Endothelial cell of umbilical vein (primary cell): ENCODE measurements at regions not wholly inside any gene's neighbourhood (a gene's known extent, or its start where the extent isn't known, plus 50 kb on each side); places are given as distances from the start of the nearest gene placed in this dataset.

Experiments used
- BruUV-seq: library from RNA; stranded (reverse); fragments of 400-500 nt; replicated peaks from 2 replicates; lab custom pipeline; 2021; lab: Mats Ljungman, UMichigan
- CTCF ChIA-PET: fragments of 300-600, 350-600 bp; sonication (Branson Sonifier 250); formaldehyde crosslinking; loops from one replicate; lab custom pipeline; 2021; ENCODE audit warnings: antibody characterized with exemption, inconsistent platforms; lab: Charles Lee
- POLR2A ChIA-PET: fragments of 300-600, 350-600 bp; sonication (Branson Sonifier 250); formaldehyde crosslinking; loops from one replicate; lab custom pipeline; 2021; ENCODE audit warnings: antibody characterized with exemption, inconsistent platforms; lab: Charles Lee
- DNase-seq: peaks from one replicate; pipeline ENCODE4 v3.0.0-alpha.2; 2011; ENCODE audit warnings: low read depth, low spot score
- FAIRE-seq: peaks from 2 replicates; lab custom pipeline; 2011; peaks lifted over from hg19 to GRCh38; lab: Jason Lieb, UNC
- H2AFZ ChIP-seq: 2 replicates; pipeline ENCODE4 v1.6.0; 2012; ENCODE audit warnings: low read depth, low read length, control low read depth, inconsistent platforms
- H3K27ac ChIP-seq: 2 replicates; pipeline ENCODE4 v1.5.1; 2011; ENCODE audit warnings: low read depth, mild to moderate bottlenecking, control low read depth, low read length, moderate library complexity; ENCODE audit not compliant: insufficient read depth
- H3K27me3 ChIP-seq, 2 experiments: 2 replicates each; pipeline versions ENCODE4 v1.6.0 to v1.6.1; 2011; ENCODE audit warnings: low read length in 2 of 2, mixed read lengths in 1 of 2; ENCODE audit not compliant: control insufficient read depth in 2 of 2, insufficient read depth in 2 of 2
- H3K36me3 ChIP-seq, 2 experiments: 2 replicates in 1 of 2; 3 replicates in 1 of 2; pipeline ENCODE4 v1.5.1; 2011; ENCODE audit warnings: low read length in 2 of 2, mild to moderate bottlenecking in 1 of 2, moderate library complexity in 1 of 2; ENCODE audit not compliant: control insufficient read depth in 2 of 2, insufficient read depth in 2 of 2; ENCODE audit errors: extremely low read depth in 1 of 2
- H3K4me1 ChIP-seq: 3 replicates; pipeline ENCODE4 v1.5.1; 2011; ENCODE audit warnings: mild to moderate bottlenecking, low read length; ENCODE audit not compliant: control insufficient read depth, insufficient read depth; ENCODE audit errors: extremely low read depth
- H3K4me2 ChIP-seq: 2 replicates; pipeline ENCODE4 v1.6.1; 2011; ENCODE audit warnings: low read length, control low read depth, mixed read lengths; ENCODE audit not compliant: insufficient read depth
- H3K4me3 ChIP-seq, 3 experiments: fragments of 200-600 bp in 1 of 3; sonication (generic), shearing (Covaris generic) in 1 of 3; replicated peaks in 1 of 3; 2 replicates each; pipeline ENCODE4 v1.5.1; 2011 to 2016; ENCODE audit warnings: control low read depth in 3 of 3, low read length in 3 of 3, mild to moderate bottlenecking in 2 of 3, inconsistent platforms in 1 of 3, low read depth in 1 of 3, moderate library complexity in 1 of 3; ENCODE audit not compliant: insufficient read depth in 1 of 3
- H3K79me2 ChIP-seq: 2 replicates; pipeline ENCODE4 v1.6.0; 2012; ENCODE audit warnings: low read length, inconsistent platforms; ENCODE audit not compliant: control insufficient read depth, insufficient read depth
- H3K9ac ChIP-seq: replicated peaks from 2 replicates; pipeline ENCODE3; 2011; ENCODE audit warnings: low read length, control low read depth; ENCODE audit not compliant: insufficient read depth; ENCODE audit errors: extremely low read depth
- H3K9me1 ChIP-seq: replicated peaks from 3 replicates; pipeline ENCODE4 v1.6.0; 2011; ENCODE audit warnings: mild to moderate bottlenecking, low read length; ENCODE audit not compliant: control insufficient read depth, insufficient read depth; ENCODE audit errors: extremely low read depth
- H3K9me3 ChIP-seq: replicated peaks from 2 replicates; pipeline ENCODE4 v1.5.1; 2012; ENCODE audit warnings: low read length, inconsistent platforms; ENCODE audit not compliant: control insufficient read depth, insufficient read depth
- H4K20me1 ChIP-seq: replicated peaks from 2 replicates; pipeline ENCODE3; 2011; ENCODE audit warnings: mild to moderate bottlenecking, low read length; ENCODE audit not compliant: control insufficient read depth, insufficient read depth; ENCODE audit errors: extremely low read depth
- EZH2 ChIP-seq: IDR thresholded peaks from 2 replicates; pipeline ENCODE4 v1.6.1; 2012; ENCODE audit warnings: borderline replicate concordance, low read depth, mild to moderate bottlenecking, moderate library complexity, low read length, inconsistent platforms; ENCODE audit not compliant: severe bottlenecking
- FOS ChIP-seq: IDR thresholded peaks from 2 replicates; pipeline ENCODE4 v1.6.1; 2011; ENCODE audit warnings: mild to moderate bottlenecking, low read length, moderate library complexity, borderline replicate concordance; ENCODE audit not compliant: insufficient read depth
- GATA2 ChIP-seq: IDR thresholded peaks from 2 replicates; pipeline ENCODE4 v1.7.0; 2011; ENCODE audit warnings: low read depth, mild to moderate bottlenecking, moderate library complexity, mixed read lengths, low read length; ENCODE audit not compliant: insufficient read length, insufficient read depth
- JUN ChIP-seq: IDR thresholded peaks from 2 replicates; pipeline ENCODE4 v1.6.1; 2011; ENCODE audit warnings: borderline replicate concordance, low read depth; ENCODE audit not compliant: insufficient read length, insufficient read depth
- MYC ChIP-seq: IDR thresholded peaks from one replicate; pipeline ENCODE4 v1.6.1; 2011; ENCODE audit warnings: mild to moderate bottlenecking, low read depth, low read length
- POLR2A ChIP-seq: IDR thresholded peaks from 2 replicates; pipeline ENCODE4 v1.6.1; 2012; ENCODE audit warnings: low read depth, mild to moderate bottlenecking, control low read depth, low read length
- POLR2AphosphoS5 ChIP-seq: IDR thresholded peaks from 2 replicates; pipeline ENCODE4 v1.6.1; 2012; ENCODE audit warnings: low read depth, mild to moderate bottlenecking, control low read depth, low read length, moderate library complexity; ENCODE audit not compliant: insufficient read depth
- dilution Hi-C: fragments of 300-500 bp; cut with MboI; formaldehyde crosslinking; loops from one replicate; pipeline ENCODE4 v1.15.0; 2019; ENCODE audit warnings: low sequenced_read_pairs; ENCODE audit not compliant: extremely low pct_ligation_motif_present
- intact Hi-C: fragments of 100-400 bp; cut with micrococcal nuclease; formaldehyde crosslinking; loops from one replicate; pipeline ENCODE4 v1.10.0; 2022
- TF ChIP-seq, protein P1 (sequence below): IDR thresholded peaks from 2 replicates; pipeline ENCODE4 v1.6.1; 2011; ENCODE audit not compliant: insufficient read depth, insufficient read length
- TF ChIP-seq, protein P2 (sequence below), 2 donors: IDR thresholded peaks; 1 replicate in 1 of 2; 2 replicates in 1 of 2; pipeline ENCODE4 v1.5.1; 2011; ENCODE audit warnings: low read length in 2 of 2, mild to moderate bottlenecking in 2 of 2, moderate library complexity in 2 of 2, control low read depth in 1 of 2, inconsistent platforms in 1 of 2, low read depth in 1 of 2; ENCODE audit not compliant: insufficient read depth in 1 of 2; ENCODE audit errors: extremely low read depth in 1 of 2

DNA sequence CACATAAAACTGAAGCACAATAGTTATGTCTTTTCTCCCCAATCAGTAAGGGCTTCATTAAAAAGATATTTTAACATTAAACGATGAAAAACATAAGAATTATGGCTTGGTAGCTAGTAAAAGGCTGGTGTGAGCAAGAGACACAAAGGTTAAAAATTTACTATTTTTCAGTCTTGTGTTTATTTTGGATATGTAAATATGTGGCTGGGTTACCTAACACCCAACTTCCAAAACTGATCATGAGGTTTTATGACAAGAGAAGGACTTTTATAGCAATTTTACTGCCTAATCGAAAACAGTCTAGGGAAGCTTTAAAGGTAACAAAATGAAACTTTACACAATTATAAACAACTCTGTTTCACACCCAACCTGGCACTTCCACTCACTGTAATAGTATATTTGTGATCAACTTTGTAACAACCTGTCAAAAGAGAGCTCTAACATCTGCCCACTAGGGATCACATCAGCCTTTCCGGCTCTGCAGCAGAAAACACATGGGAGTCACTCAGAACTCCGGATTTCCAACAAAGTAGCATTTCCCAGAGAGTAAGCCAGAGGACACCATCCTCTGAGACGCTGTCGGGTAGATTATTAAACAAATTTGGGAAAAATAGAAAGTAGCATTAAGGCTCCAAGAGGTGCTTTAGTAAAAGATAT is 123.4 kb upstream of the C2CD4B start:
- Histone ChIP-seq H2AFZ (no peak overlapping the region), H3K9me3 (no peaks in the 10 kb centered on the region), H3K4me2 (no peak overlapping the region), H3K4me3 (no peak overlapping the region), H4K20me1 (no peaks in the 10 kb centered on the region), H3K79me2 (no peaks in the 10 kb centered on the region), H3K36me3 (no peaks in the 10 kb centered on the region), H3K27me3 (peaks cover 6 to 15% of the 10 kb centered on the region in 2 experiments), H3K9ac (no peak overlapping the region), H3K27ac (no peak overlapping the region), H3K4me1 (no peaks in the 10 kb centered on the region), H3K9me1 (no peaks in the 10 kb centered on the region)
- dilution Hi-C loops: no loop called here
- DNase-seq: no peak
- TF ChIP-seq POLR2AphosphoS5 (no peak), GATA2 (no peak), FOS (no peak), MYC (no peak), POLR2A (no peak), EZH2 (no peak), JUN (no peak)
- TF ChIP-seq, protein P1, sequence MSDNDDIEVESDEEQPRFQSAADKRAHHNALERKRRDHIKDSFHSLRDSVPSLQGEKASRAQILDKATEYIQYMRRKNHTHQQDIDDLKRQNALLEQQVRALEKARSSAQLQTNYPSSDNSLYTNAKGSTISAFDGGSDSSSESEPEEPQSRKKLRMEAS: no peak
- TF ChIP-seq, protein P2, sequence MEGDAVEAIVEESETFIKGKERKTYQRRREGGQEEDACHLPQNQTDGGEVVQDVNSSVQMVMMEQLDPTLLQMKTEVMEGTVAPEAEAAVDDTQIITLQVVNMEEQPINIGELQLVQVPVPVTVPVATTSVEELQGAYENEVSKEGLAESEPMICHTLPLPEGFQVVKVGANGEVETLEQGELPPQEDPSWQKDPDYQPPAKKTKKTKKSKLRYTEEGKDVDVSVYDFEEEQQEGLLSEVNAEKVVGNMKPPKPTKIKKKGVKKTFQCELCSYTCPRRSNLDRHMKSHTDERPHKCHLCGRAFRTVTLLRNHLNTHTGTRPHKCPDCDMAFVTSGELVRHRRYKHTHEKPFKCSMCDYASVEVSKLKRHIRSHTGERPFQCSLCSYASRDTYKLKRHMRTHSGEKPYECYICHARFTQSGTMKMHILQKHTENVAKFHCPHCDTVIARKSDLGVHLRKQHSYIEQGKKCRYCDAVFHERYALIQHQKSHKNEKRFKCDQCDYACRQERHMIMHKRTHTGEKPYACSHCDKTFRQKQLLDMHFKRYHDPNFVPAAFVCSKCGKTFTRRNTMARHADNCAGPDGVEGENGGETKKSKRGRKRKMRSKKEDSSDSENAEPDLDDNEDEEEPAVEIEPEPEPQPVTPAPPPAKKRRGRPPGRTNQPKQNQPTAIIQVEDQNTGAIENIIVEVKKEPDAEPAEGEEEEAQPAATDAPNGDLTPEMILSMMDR (IDR thresholded peaks at IDR 0.05; ENCODE audit: extremely low read depth in 1 of 2, insufficient read depth in 1 of 2, low read depth in 1 of 2, low read length in 2 of 2): no peak
- no TSS peak for BruUV-seq
- intact Hi-C loops: no loop called here
- ChIA-PET CTCF (interaction anchor here (1.9 kb wide), 1 partner anchor 18 kb away, joined by 9 read pairs; no protein-coding TSS in a partner anchor), POLR2A (no interaction called here)
- no peak for FAIRE-seq
